IMR-90 (cell line): ENCODE measurements at regions not wholly inside any gene's neighbourhood (a gene's known extent, or its start where the extent isn't known, plus 50 kb on each side); places are given as distances from the start of the nearest gene placed in this dataset.

Experiments used
- ATAC-seq: fragments of 200-7000 bp; cut with Tn5 transposase; 2 replicates; pipeline ENCODE4 v1.9.1; 2020; ENCODE audit warnings: low read depth, mild to moderate bottlenecking, moderate library complexity
- BruUV-seq: library from RNA; stranded (reverse); fragments of 400-500 nt; replicated peaks from 2 replicates; lab custom pipeline; 2021; lab: Mats Ljungman, UMichigan
- CTCF ChIA-PET: fragments of 300-600 bp; formaldehyde crosslinking; extraction: SDS; loops from one replicate; lab custom pipeline; 2021; ENCODE audit warnings: antibody characterized with exemption; lab: Yijun Ruan, JAX
- POLR2A ChIA-PET: fragments of 300-600 bp; sonication (Branson Sonifier 250); formaldehyde crosslinking; loops from one replicate; lab custom pipeline; 2022; ENCODE audit warnings: antibody characterized with exemption; ENCODE audit not compliant: unreplicated experiment; lab: Charles Lee
- DNase-seq: peaks from one replicate; pipeline ENCODE4 v3.0.0; 2013
- H2AFZ ChIP-seq: replicated peaks from 2 replicates; pipeline ENCODE3; 2013; ENCODE audit warnings: low read length, mild to moderate bottlenecking; ENCODE audit not compliant: poor library complexity
- H2AK5ac ChIP-seq: 2 replicates; pipeline ENCODE4 v1.6.1; 2013; ENCODE audit warnings: low read depth, low read length, inconsistent platforms
- H2AK9ac ChIP-seq: replicated peaks from 2 replicates; pipeline ENCODE3; 2013; ENCODE audit warnings: mild to moderate bottlenecking, low read depth, low read length, moderate library complexity; ENCODE audit not compliant: poor library complexity
- H2BK120ac ChIP-seq: 2 replicates; pipeline ENCODE4 v1.6.1; 2013; ENCODE audit warnings: low read depth, low read length, inconsistent platforms
- H2BK15ac ChIP-seq: 3 replicates; pipeline ENCODE4 v1.6.1; 2013; ENCODE audit warnings: low read depth, low read length, inconsistent platforms
- H2BK20ac ChIP-seq: 2 replicates; pipeline ENCODE4 v1.6.1; 2013; ENCODE audit warnings: low read depth, mild to moderate bottlenecking, inconsistent platforms, low read length, moderate library complexity
- H2BK5ac ChIP-seq: 2 replicates; pipeline ENCODE4 v1.6.1; 2013; ENCODE audit warnings: mild to moderate bottlenecking, low read depth, low read length, inconsistent platforms; ENCODE audit not compliant: poor library complexity, severe bottlenecking
- H3K14ac ChIP-seq: replicated peaks from 2 replicates; pipeline ENCODE4 v1.6.1; 2013; ENCODE audit warnings: low read depth, low read length, inconsistent platforms
- H3K18ac ChIP-seq: 2 replicates; pipeline ENCODE4 v1.6.1; 2013; ENCODE audit warnings: low read depth, low read length, control low read depth
- H3K23ac ChIP-seq: 2 replicates; pipeline ENCODE4 v1.6.1; 2013; ENCODE audit warnings: low read depth, low read length, inconsistent platforms
- H3K27ac ChIP-seq: 2 replicates; pipeline ENCODE4 v1.5.1; 2013; ENCODE audit warnings: mild to moderate bottlenecking, control low read depth, low read length; ENCODE audit not compliant: insufficient read depth
- H3K27me3 ChIP-seq: 2 replicates; pipeline ENCODE4 v1.6.1; 2013; ENCODE audit warnings: low read length; ENCODE audit not compliant: control insufficient read depth, insufficient read depth
- H3K36me3 ChIP-seq: 2 replicates; pipeline ENCODE4 v1.6.1; 2013; ENCODE audit warnings: low read length, mixed read lengths; ENCODE audit not compliant: control insufficient read depth, insufficient read depth
- H3K4ac ChIP-seq: 2 replicates; pipeline ENCODE4 v1.6.1; 2013; ENCODE audit warnings: low read depth, low read length, inconsistent platforms
- H3K4me1 ChIP-seq: 2 replicates; pipeline ENCODE4 v1.6.1; 2013; ENCODE audit warnings: low read length, mixed read lengths; ENCODE audit not compliant: control insufficient read depth, insufficient read depth
- H3K4me2 ChIP-seq: 2 replicates; pipeline ENCODE4 v1.6.1; 2013; ENCODE audit warnings: low read depth, mild to moderate bottlenecking, control low read depth, low read length, moderate library complexity
- H3K4me3 ChIP-seq: 2 replicates; pipeline ENCODE4 v1.5.1; 2013; ENCODE audit warnings: low read depth, mild to moderate bottlenecking, control low read depth, low read length, moderate library complexity; ENCODE audit not compliant: insufficient read depth
- H3K56ac ChIP-seq: 2 replicates; pipeline ENCODE4 v1.6.1; 2013; ENCODE audit warnings: low read length, inconsistent platforms; ENCODE audit not compliant: insufficient read depth; ENCODE audit errors: extremely low read depth
- H3K79me1 ChIP-seq, 2 experiments: 2 replicates each; pipeline ENCODE4 v1.6.1; 2013; ENCODE audit warnings: low read length in 2 of 2, inconsistent platforms in 1 of 2, low read depth in 1 of 2
- H3K9ac ChIP-seq: 2 replicates; pipeline ENCODE4 v1.6.1; 2013; ENCODE audit warnings: low read depth, low read length, control low read depth
- H3K9me1 ChIP-seq: 2 replicates; pipeline ENCODE4 v1.6.1; 2013; ENCODE audit warnings: low read length, inconsistent platforms; ENCODE audit not compliant: insufficient read depth
- H3K9me3 ChIP-seq: 2 replicates; pipeline ENCODE4 v1.6.1; 2013; ENCODE audit warnings: low read length; ENCODE audit not compliant: control insufficient read depth, insufficient read depth
- H4K20me1 ChIP-seq: 2 replicates; pipeline ENCODE4 v1.6.1; 2013; ENCODE audit warnings: low read length, inconsistent platforms; ENCODE audit not compliant: insufficient read depth
- H4K5ac ChIP-seq: 2 replicates; pipeline ENCODE4 v1.6.1; 2013; ENCODE audit warnings: mild to moderate bottlenecking, low read depth, low read length, control low read depth
- H4K8ac ChIP-seq, 2 experiments: 2 replicates each; pipeline ENCODE4 v1.6.1; 2013; ENCODE audit warnings: low read depth in 2 of 2, low read length in 2 of 2, control low read depth in 1 of 2, inconsistent platforms in 1 of 2
- H4K91ac ChIP-seq: 2 replicates; pipeline ENCODE4 v1.6.1; 2013; ENCODE audit warnings: low read depth, low read length, inconsistent platforms; ENCODE audit not compliant: insufficient read depth
- MAZ ChIP-seq: IDR thresholded peaks from 2 replicates; pipeline ENCODE4 v1.6.1; 2012; ENCODE audit warnings: low read depth, mild to moderate bottlenecking, low read length, improper control_type of control experiment, moderate library complexity, borderline replicate concordance
- RFX5 ChIP-seq: IDR thresholded peaks from 2 replicates; pipeline ENCODE4 v1.8.0; 2012; ENCODE audit warnings: low read depth, mild to moderate bottlenecking, low read length, moderate library complexity
- WGBS, 2 experiments: methylation state at CpG; one replicate each; pipeline versions ENCODE4 v1.1.5 to v1.1.7; 2013; ENCODE audit warnings: missing lambda C conversion rate in 2 of 2; ENCODE audit not compliant: insufficient read length in 1 of 2; ENCODE audit errors: extremely low coverage in 2 of 2; 5-methylcytosine and 5-hydroxymethylcytosine counted together
- dilution Hi-C: fragments of 300-500 bp; cut with HindIII; formaldehyde crosslinking; loops from one replicate; pipeline ENCODE4 v1.14.3; 2018; ENCODE audit warnings: low sequenced_read_pairs; ENCODE audit not compliant: unreplicated experiment
- in situ Hi-C: fragments of 300-500 bp; cut with MboI; formaldehyde crosslinking; loops from 3 replicates; pipeline ENCODE4 v1.14.3; 2019; ENCODE audit warnings: low sequenced_read_pairs, inconsistent platforms, mixed read lengths
- intact Hi-C: fragments of 100-400 bp; cut with micrococcal nuclease; formaldehyde crosslinking; loops from 2 replicates; pipeline ENCODE4 v1.10.0; 2022

DNA sequence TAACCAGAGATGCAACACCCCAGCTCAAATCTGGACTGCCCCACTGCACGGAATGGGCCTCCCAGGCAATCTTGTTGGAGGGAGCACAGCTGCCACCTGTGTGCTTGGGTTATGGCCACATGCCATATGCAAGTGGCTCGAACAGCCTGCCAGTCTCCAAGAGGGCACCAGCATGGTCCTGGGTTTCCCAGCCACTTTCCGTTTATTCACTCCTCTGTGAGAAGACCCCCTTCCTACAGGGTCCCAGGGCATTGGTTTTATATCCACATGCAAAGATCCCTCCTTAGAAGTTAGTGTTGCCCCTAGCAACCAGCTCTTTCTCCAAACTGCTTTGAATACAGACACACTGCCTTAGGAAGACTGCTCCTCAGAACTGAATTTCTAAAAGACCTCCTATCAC, 487.8 kb downstream of the BUD13 start:
- DNase-seq (no peak), ATAC-seq (no peak)
- no peak overlapping the region for H3K56ac ChIP-seq
- no peaks in the 10 kb centered on the region for H3K36me3 ChIP-seq
- no TSS peak for BruUV-seq
- H4K8ac ChIP-seq = no peak overlapping the region
- intact Hi-C loops = no loop called here
- no peak overlapping the region for H2BK120ac ChIP-seq
- H3K4me1 ChIP-seq = no peaks in the 10 kb centered on the region
- H4K91ac ChIP-seq = no peak overlapping the region
- no peak overlapping the region for H3K4ac ChIP-seq
- no peak overlapping the region for H3K4me3 ChIP-seq
- H2AFZ ChIP-seq = no peak overlapping the region
- no peak overlapping the region for H3K4me2 ChIP-seq
- H2BK15ac ChIP-seq = no peak overlapping the region
- TF ChIP-seq RFX5 (no peak), MAZ (no peak)
- H4K20me1 ChIP-seq = no peaks in the 10 kb centered on the region
- no peaks in the 10 kb centered on the region; the same call in 1 of the 2 replicates for H3K27me3 ChIP-seq
- H2BK5ac ChIP-seq = no peak overlapping the region
- POLR2A ChIA-PET = no interaction called here
- H3K14ac ChIP-seq = no peak overlapping the region
- in situ Hi-C loops = loop anchor here (25.0 kb wide), 1 partner anchor 1948 kb away; no protein-coding TSS in a partner anchor
- H3K9ac ChIP-seq = no peak overlapping the region
- no peak overlapping the region for H2AK5ac ChIP-seq
- no peak overlapping the region for H3K27ac ChIP-seq
- H2BK20ac ChIP-seq = no peak overlapping the region
- dilution Hi-C loops = no loop called here
- WGBS, 2 experiments = no CpG with 5 or more reads among the region's 3 CpGs
- H3K23ac ChIP-seq = no peak overlapping the region
- no peak overlapping the region for H4K5ac ChIP-seq
- H3K79me1 ChIP-seq = no peaks in the 10 kb centered on the region
- H3K9me3 ChIP-seq = no peaks in the 10 kb centered on the region
- CTCF ChIA-PET = no interaction called here
- no peaks in the 10 kb centered on the region for H3K9me1 ChIP-seq
- H3K18ac ChIP-seq = no peak overlapping the region
- no peak overlapping the region for H2AK9ac ChIP-seq
